ENCODE measurements at regions not wholly inside any gene's neighbourhood (a gene's known extent, or its start where the extent isn't known, plus 50 kb on each side); places are given as distances from the start of the nearest gene placed in this dataset.

DNA sequence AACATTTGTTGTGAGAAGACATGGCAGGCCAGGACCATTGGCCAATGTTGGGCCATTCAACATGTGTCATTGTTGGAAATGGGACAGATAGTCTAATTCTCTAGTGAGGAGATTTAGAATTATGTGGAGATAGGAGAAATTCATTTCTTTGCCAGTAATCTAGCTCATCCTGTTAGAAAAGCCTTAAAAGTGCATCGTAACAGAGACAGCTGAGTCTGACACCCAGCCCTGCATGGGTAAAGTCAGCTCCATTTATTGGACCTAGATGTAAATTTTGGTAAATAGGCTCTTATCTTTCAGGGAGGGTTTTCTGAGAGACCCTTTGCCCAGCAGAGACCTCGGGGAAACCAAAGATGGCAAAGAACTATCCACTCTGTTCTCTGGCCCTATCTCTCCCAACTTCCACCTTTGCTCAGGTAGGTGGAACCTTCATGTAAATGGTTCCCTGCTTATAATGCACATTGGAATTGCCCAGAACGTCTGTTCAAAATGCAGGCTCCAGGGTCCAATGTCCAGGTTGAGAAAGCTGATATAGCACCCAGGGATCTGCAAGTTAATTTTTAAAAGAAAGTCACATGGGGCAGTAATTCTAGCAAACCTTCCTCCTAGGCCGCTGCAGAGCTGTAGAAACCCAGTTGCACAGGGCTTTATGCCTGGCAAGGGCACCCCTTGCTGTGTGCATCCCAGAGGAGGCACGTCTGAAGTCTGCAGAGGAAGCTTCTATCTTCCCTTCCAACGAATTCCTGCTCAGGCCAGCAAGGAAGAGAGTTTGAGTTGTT is 365.9 kb upstream of the PROK2 start:
- H3K36me3 ChIP-seq (ENCODE audit: low read depth): no peaks in the 10 kb centered on the region
- no peak overlapping the region for H3K27ac ChIP-seq (ENCODE audit: poor library complexity, severe bottlenecking)
- H3K4me3 ChIP-seq (ENCODE audit: severe bottlenecking): no peak overlapping the region
- ATAC-seq (ENCODE audit: low read depth): no peak
- H3K27me3 ChIP-seq (ENCODE audit: insufficient read depth, poor library complexity, severe bottlenecking): no peaks in the 10 kb centered on the region
- H3K4me1 ChIP-seq (ENCODE audit: insufficient read depth, poor library complexity, severe bottlenecking): no peaks in the 10 kb centered on the region
- TF ChIP-seq, protein P1, sequence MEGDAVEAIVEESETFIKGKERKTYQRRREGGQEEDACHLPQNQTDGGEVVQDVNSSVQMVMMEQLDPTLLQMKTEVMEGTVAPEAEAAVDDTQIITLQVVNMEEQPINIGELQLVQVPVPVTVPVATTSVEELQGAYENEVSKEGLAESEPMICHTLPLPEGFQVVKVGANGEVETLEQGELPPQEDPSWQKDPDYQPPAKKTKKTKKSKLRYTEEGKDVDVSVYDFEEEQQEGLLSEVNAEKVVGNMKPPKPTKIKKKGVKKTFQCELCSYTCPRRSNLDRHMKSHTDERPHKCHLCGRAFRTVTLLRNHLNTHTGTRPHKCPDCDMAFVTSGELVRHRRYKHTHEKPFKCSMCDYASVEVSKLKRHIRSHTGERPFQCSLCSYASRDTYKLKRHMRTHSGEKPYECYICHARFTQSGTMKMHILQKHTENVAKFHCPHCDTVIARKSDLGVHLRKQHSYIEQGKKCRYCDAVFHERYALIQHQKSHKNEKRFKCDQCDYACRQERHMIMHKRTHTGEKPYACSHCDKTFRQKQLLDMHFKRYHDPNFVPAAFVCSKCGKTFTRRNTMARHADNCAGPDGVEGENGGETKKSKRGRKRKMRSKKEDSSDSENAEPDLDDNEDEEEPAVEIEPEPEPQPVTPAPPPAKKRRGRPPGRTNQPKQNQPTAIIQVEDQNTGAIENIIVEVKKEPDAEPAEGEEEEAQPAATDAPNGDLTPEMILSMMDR (IDR thresholded peaks at IDR 0.05; ENCODE audit: poor library complexity, severe bottlenecking): no peak
- no peaks in the 10 kb centered on the region for H3K9me3 ChIP-seq (ENCODE audit: severe bottlenecking)
- DNase-seq (ENCODE audit: low spot score): no peak

GRCh38 chr3:72149645-72150300 is 364.8 kb upstream of the PROK2 start:
- H3K4me1 ChIP-seq (ENCODE audit: insufficient read depth, poor library complexity, severe bottlenecking): no peaks in the 10 kb centered on the region
- no peaks in the 10 kb centered on the region for H3K36me3 ChIP-seq (ENCODE audit: low read depth)
- H3K27me3 ChIP-seq (ENCODE audit: insufficient read depth, poor library complexity, severe bottlenecking): no peaks in the 10 kb centered on the region
- H3K9me3 ChIP-seq (ENCODE audit: severe bottlenecking): no peaks in the 10 kb centered on the region
- ATAC-seq (ENCODE audit: low read depth) (no peak), DNase-seq (ENCODE audit: low spot score) (no peak)
- H3K4me3 ChIP-seq (ENCODE audit: severe bottlenecking): no peak overlapping the region
- TF ChIP-seq, protein P1 (IDR thresholded peaks at IDR 0.05; ENCODE audit: poor library complexity, severe bottlenecking): no peak
- H3K27ac ChIP-seq (ENCODE audit: poor library complexity, severe bottlenecking): no peak overlapping the region

- no peak overlapping the region for H3K4me3 ChIP-seq (ENCODE audit: severe bottlenecking)
- no peaks in the 10 kb centered on the region for H3K9me3 ChIP-seq (ENCODE audit: severe bottlenecking)
- ATAC-seq (ENCODE audit: low read depth) (no peak), DNase-seq (ENCODE audit: low spot score) (no peak)
- H3K4me1 ChIP-seq (ENCODE audit: insufficient read depth, poor library complexity, severe bottlenecking): no peaks in the 10 kb centered on the region
- H3K36me3 ChIP-seq (ENCODE audit: low read depth): no peaks in the 10 kb centered on the region
- TF ChIP-seq, protein P1 (IDR thresholded peaks at IDR 0.05; ENCODE audit: poor library complexity, severe bottlenecking): no peak
- no peak overlapping the region for H3K27ac ChIP-seq (ENCODE audit: poor library complexity, severe bottlenecking)
- no peaks in the 10 kb centered on the region for H3K27me3 ChIP-seq (ENCODE audit: insufficient read depth, poor library complexity, severe bottlenecking)
Measured at GRCh38 chr3:72147600-72147999, 362.7 kb upstream of the PROK2 start.

DNA sequence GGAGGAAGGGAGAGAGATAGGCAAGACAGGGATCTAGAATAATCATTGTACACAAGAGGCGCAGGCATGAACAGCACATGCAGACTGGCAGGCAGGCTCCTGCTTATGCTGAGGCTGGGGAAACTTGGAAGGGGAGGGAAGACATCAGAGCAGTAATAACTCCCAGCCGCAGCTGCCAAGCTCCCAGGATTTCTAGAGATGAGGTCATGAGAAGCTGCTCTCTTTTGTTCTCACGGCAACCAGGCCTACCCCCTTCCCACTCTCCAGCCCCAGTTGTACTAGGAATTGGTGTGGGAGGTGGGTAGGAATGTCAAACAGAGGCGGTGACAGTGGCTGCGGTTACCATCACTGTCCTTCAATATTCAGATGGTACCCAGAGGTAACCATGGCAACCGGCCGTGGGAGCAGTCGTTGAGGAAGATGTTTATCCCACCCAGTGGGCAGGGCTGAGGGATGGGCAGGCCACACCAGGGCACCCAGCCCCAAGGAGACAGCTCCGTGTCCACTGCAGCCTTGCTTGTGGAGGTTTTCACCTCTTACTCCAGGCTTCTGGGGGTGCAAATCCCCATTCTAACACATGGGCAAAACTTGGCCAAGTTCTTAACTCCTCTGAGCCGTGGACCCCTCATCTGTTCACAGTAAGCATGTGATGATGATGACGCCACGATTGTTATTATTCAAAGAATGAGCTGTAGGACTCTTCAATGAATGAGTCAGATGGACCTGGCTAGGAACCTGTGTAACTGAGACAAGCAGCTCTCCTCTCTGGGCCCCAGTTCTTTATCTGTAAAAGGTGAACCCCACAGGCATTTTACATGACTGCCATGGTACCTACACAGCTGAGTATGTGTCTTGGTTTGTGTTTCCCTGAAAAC is 360.8 kb upstream of the PROK2 start:
- TF ChIP-seq, protein P1 (IDR thresholded peaks at IDR 0.05; ENCODE audit: poor library complexity, severe bottlenecking): no peak
- H3K36me3 ChIP-seq (ENCODE audit: low read depth): no peaks in the 10 kb centered on the region
- ATAC-seq (ENCODE audit: low read depth) (no peak), DNase-seq (ENCODE audit: low spot score) (no peak)
- no peak overlapping the region for H3K4me3 ChIP-seq (ENCODE audit: severe bottlenecking)
- no peaks in the 10 kb centered on the region for H3K4me1 ChIP-seq (ENCODE audit: insufficient read depth, poor library complexity, severe bottlenecking)
- no peaks in the 10 kb centered on the region for H3K27me3 ChIP-seq (ENCODE audit: insufficient read depth, poor library complexity, severe bottlenecking)
- no peak overlapping the region for H3K27ac ChIP-seq (ENCODE audit: poor library complexity, severe bottlenecking)
- H3K9me3 ChIP-seq (ENCODE audit: severe bottlenecking): no peaks in the 10 kb centered on the region
